Kidney epithelial cell (primary cell): ENCODE measurements at regions not wholly inside any gene's neighbourhood (a gene's known extent, or its start where the extent isn't known, plus 50 kb on each side); places are given as distances from the start of the nearest gene placed in this dataset.
A peak's percentile ranks its signal among the peaks of the same experiment; 100 is the strongest.

Source experiments
- DNase-seq: peaks from one replicate; pipeline ENCODE4 v3.0.0-alpha.2; 2010; ENCODE audit warnings: low read depth
- H3K27me3 ChIP-seq: 2 replicates; pipeline ENCODE4 v1.6.0; 2011; ENCODE audit warnings: low read length; ENCODE audit not compliant: control insufficient read depth, insufficient read depth
- H3K36me3 ChIP-seq: 2 replicates; pipeline ENCODE4 v1.5.1; 2011; ENCODE audit warnings: low read length; ENCODE audit not compliant: control insufficient read depth, insufficient read depth
- H3K4me3 ChIP-seq: 2 replicates; pipeline ENCODE4 v1.5.1; 2011; ENCODE audit warnings: low read depth, mild to moderate bottlenecking, control low read depth, low read length
- CTCF ChIP-seq: IDR thresholded peaks from 2 replicates; pipeline ENCODE4 v1.5.1; 2011; ENCODE audit warnings: mild to moderate bottlenecking, moderate library complexity, low read length, control low read depth, inconsistent platforms; ENCODE audit not compliant: insufficient read depth, poor library complexity, severe bottlenecking

- no peak for TF ChIP-seq CTCF
- no peaks in the 10 kb centered on the region for H3K27me3 ChIP-seq
- H3K4me3 ChIP-seq = no peak overlapping the region
- no peaks in the 10 kb centered on the region for H3K36me3 ChIP-seq
- DNase-seq = no peak
Measured at GRCh38 chr9:108759835-108760234, 96.0 kb downstream of the ACTL7B start.

GRCh38 chr9:108759399-108759798 lies 96.4 kb downstream of the ACTL7B start:
- Histone ChIP-seq H3K36me3 (no peaks in the 10 kb centered on the region), H3K4me3 (no peak overlapping the region), H3K27me3 (no peaks in the 10 kb centered on the region)
- TF ChIP-seq CTCF = no peak
- no peak for DNase-seq

- Histone ChIP-seq H3K4me3 (no peak overlapping the region), H3K27me3 (no peaks in the 10 kb centered on the region), H3K36me3 (no peaks in the 10 kb centered on the region)
- no peak for DNase-seq
- TF ChIP-seq CTCF = peak; percentile 25
Measured at GRCh38 chr9:108756746-108757490, 98.9 kb downstream of the ACTL7B start.

GRCh38 chr9:108755979-108756378 lies 99.8 kb downstream of the ACTL7B start:
- no peak overlapping the region for H3K4me3 ChIP-seq
- no peaks in the 10 kb centered on the region for H3K36me3 ChIP-seq
- no peak for DNase-seq
- no peak for TF ChIP-seq CTCF
- H3K27me3 ChIP-seq = no peaks in the 10 kb centered on the region

GRCh38 chr9:108751369-108751768 lies 104.4 kb downstream of the ACTL7B start:
- Histone ChIP-seq H3K36me3 (no peaks in the 10 kb centered on the region), H3K4me3 (no peak overlapping the region), H3K27me3 (no peaks in the 10 kb centered on the region)
- DNase-seq = no peak
- TF ChIP-seq CTCF = no peak

GRCh38 chr9:108750661-108751215 lies 105.0 kb downstream of the ACTL7B start:
- Histone ChIP-seq H3K27me3 (no peaks in the 10 kb centered on the region), H3K36me3 (no peaks in the 10 kb centered on the region), H3K4me3 (no peak overlapping the region)
- DNase-seq = no peak
- TF ChIP-seq CTCF = no peak
